ENCODE measurements at regions not wholly inside any gene's neighbourhood (a gene's known extent, or its start where the extent isn't known, plus 50 kb on each side); places are given as distances from the start of the nearest gene placed in this dataset.
"Not testable (repeated sequence)": the region's sequence is repeated elsewhere in the genome, so short reads cannot be mapped to it uniquely, and the experiment has no call there.

- not testable (repeated sequence) for TF ChIP-seq CTCF (conservative IDR thresholded peaks at IDR 0.05; ENCODE audit: low read length); EZH2phosphoT487 (IDR thresholded peaks at IDR 0.05; ENCODE audit: borderline replicate concordance, low read depth, low read length)
Observed at GRCh38 chr22:25311924-25312323, 92.5 kb downstream of the CRYBB2 start.

Measured in OCI-LY7 (cell line).